ENCODE measurements at regions not wholly inside any gene's neighbourhood (a gene's known extent, or its start where the extent isn't known, plus 50 kb on each side); places are given as distances from the start of the nearest gene placed in this dataset.

- no peak for DNase-seq (ENCODE audit: low spot score)
- FAIRE-seq: no peak
Observed at GRCh38 chr1:82614090-82614489, 813.4 kb downstream of the ADGRL2 start.

- no peak for FAIRE-seq
- DNase-seq (ENCODE audit: low spot score): no peak
Observed at GRCh38 chr1:82612986-82613385, 812.3 kb downstream of the ADGRL2 start.

GRCh38 chr1:82606546-82606945, 805.8 kb downstream of the ADGRL2 start:
- DNase-seq (ENCODE audit: low spot score) (no peak), FAIRE-seq (no peak)

- DNase-seq (ENCODE audit: low spot score) (no peak), FAIRE-seq (no peak)
Observed at GRCh38 chr1:82604524-82604923, 803.8 kb downstream of the ADGRL2 start.

- FAIRE-seq (no peak), DNase-seq (ENCODE audit: low spot score) (no peak)
Observed at GRCh38 chr1:82600314-82600713, 799.6 kb downstream of the ADGRL2 start.

- DNase-seq (ENCODE audit: low spot score): no peak
- FAIRE-seq: no peak
Observed at GRCh38 chr1:82598812-82599211, 798.1 kb downstream of the ADGRL2 start.

GRCh38 chr1:82598337-82598736, 797.6 kb downstream of the ADGRL2 start:
- DNase-seq (ENCODE audit: low spot score): no peak
- no peak for FAIRE-seq

- DNase-seq (ENCODE audit: low spot score) (no peak), FAIRE-seq (no peak)
Observed at GRCh38 chr1:82597649-82598048, 796.9 kb downstream of the ADGRL2 start.

- DNase-seq (ENCODE audit: low spot score): no peak
- no peak for FAIRE-seq
Observed at GRCh38 chr1:82597141-82597540, 796.4 kb downstream of the ADGRL2 start.

- DNase-seq (ENCODE audit: low spot score) (no peak), FAIRE-seq (no peak)
Observed at GRCh38 chr1:82593561-82593960, 792.8 kb downstream of the ADGRL2 start.

GRCh38 chr1:82589588-82589987, 788.9 kb downstream of the ADGRL2 start:
- FAIRE-seq (no peak), DNase-seq (ENCODE audit: low spot score) (no peak)

- FAIRE-seq: no peak
- DNase-seq (ENCODE audit: low spot score): no peak
Observed at GRCh38 chr1:82587371-82587770, 786.6 kb downstream of the ADGRL2 start.

- FAIRE-seq (no peak), DNase-seq (ENCODE audit: low spot score) (no peak)
Observed at GRCh38 chr1:82586473-82586872, 785.7 kb downstream of the ADGRL2 start.

- FAIRE-seq: no peak
- DNase-seq (ENCODE audit: low spot score): no peak
Observed at GRCh38 chr1:82582347-82582746, 781.6 kb downstream of the ADGRL2 start.

GRCh38 chr1:82578086-82578726, 777.5 kb downstream of the ADGRL2 start:
- no peak for FAIRE-seq
- DNase-seq (ENCODE audit: low spot score): no peak

- no peak for FAIRE-seq
Observed at GRCh38 chr1:82567348-82567747, 766.6 kb downstream of the ADGRL2 start.

GRCh38 chr1:82565546-82565945, 764.8 kb downstream of the ADGRL2 start:
- FAIRE-seq (peak; percentile 80), DNase-seq (ENCODE audit: low spot score) (peak; percentile 62)

More at GRCh38 chr1:82567348-82567747, 766.6 kb downstream of the ADGRL2 start:
- DNase-seq (ENCODE audit: low spot score): no peak

- FAIRE-seq (no peak), DNase-seq (ENCODE audit: low spot score) (peak; percentile 72)
Observed at GRCh38 chr1:82565146-82565545, 764.4 kb downstream of the ADGRL2 start.

- DNase-seq (ENCODE audit: low spot score) (no peak), FAIRE-seq (no peak)
Observed at GRCh38 chr1:82564333-82564732, 763.6 kb downstream of the ADGRL2 start.

- FAIRE-seq (no peak), DNase-seq (ENCODE audit: low spot score) (no peak)
Observed at GRCh38 chr1:82562448-82562847, 761.7 kb downstream of the ADGRL2 start.

- FAIRE-seq (no peak), DNase-seq (ENCODE audit: low spot score) (no peak)
Observed at GRCh38 chr1:82560566-82560965, 759.8 kb downstream of the ADGRL2 start.

GRCh38 chr1:82555501-82555900, 754.8 kb downstream of the ADGRL2 start:
- FAIRE-seq: no peak
- no peak for DNase-seq (ENCODE audit: low spot score)

GRCh38 chr1:82549841-82550240, 749.1 kb downstream of the ADGRL2 start:
- DNase-seq (ENCODE audit: low spot score) (no peak), FAIRE-seq (no peak)

- DNase-seq (ENCODE audit: low spot score) (no peak), FAIRE-seq (no peak)
Observed at GRCh38 chr1:82542766-82543165, 742.0 kb downstream of the ADGRL2 start.

Data from RCC 7860 (cell line).